RPMI7951 (cell line): ENCODE measurements at regions not wholly inside any gene's neighbourhood (a gene's known extent, or its start where the extent isn't known, plus 50 kb on each side); places are given as distances from the start of the nearest gene placed in this dataset.

Source experiments
- DNase-seq: peaks from one replicate; pipeline ENCODE4 v3.0.0-alpha.2; 2012; ENCODE audit warnings: low read depth

DNA sequence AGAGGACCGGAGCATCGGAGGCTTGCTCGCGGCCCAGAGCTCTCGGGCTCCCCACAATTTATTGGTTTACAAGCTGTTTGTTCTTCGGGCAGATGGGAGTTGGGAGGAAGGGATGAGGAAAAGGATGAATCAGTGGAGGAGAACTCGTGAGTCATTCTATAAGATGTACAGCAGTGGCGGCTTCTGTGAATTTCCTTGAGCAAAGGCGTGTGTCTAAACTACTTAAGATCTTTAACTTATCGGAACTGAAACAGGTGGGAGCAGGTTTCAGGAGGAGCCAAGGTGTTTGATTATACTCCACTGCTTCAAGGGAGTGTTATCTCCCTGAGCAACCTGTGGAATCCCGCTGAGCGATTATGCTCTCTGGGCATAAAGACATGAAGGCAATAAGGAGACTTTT is 50.5 kb upstream of the IBTK start:
- peak; percentile 79 for DNase-seq
